ENCODE measurements at regions not wholly inside any gene's neighbourhood (a gene's known extent, or its start where the extent isn't known, plus 50 kb on each side); places are given as distances from the start of the nearest gene placed in this dataset.

- no peaks in the 10 kb centered on the region for H3K27me3 ChIP-seq
- no peak for TF ChIP-seq POLR2A (IDR thresholded peaks at IDR 0.05)
- TF ChIP-seq CTCF (IDR thresholded peaks at IDR 0.05) = no peak
- TF ChIP-seq POLR2AphosphoS5 (IDR thresholded peaks at IDR 0.05) = no peak
- H3K4me1 ChIP-seq = no peaks in the 10 kb centered on the region
- DNase-seq (ENCODE audit: low spot score in 2 of 2) = no peak
- no peaks in the 10 kb centered on the region for H3K36me3 ChIP-seq
- H3K9me3 ChIP-seq = no peaks in the 10 kb centered on the region
- intact Hi-C loops (cut with DNase I; ENCODE audit: low total_unique reads) = no loop called here
- H3K4me3 ChIP-seq = no peak overlapping the region
- no peak overlapping the region for H3K27ac ChIP-seq
These were observed 173.1 kb upstream of the GYPC start for GRCh38 chr2:126482582-126483464.

- intact Hi-C loops (cut with DNase I; ENCODE audit: low total_unique reads) = no loop called here
- H3K4me3 ChIP-seq = no peak overlapping the region
- TF ChIP-seq POLR2A (IDR thresholded peaks at IDR 0.05) (no peak), CTCF (IDR thresholded peaks at IDR 0.05) (no peak), POLR2AphosphoS5 (IDR thresholded peaks at IDR 0.05) (no peak)
These were observed 161.4 kb upstream of the GYPC start for GRCh38 chr2:126494593-126494992.

GRCh38 chr2:126495189-126495588 is 160.8 kb upstream of the GYPC start:
- intact Hi-C loops (cut with DNase I; ENCODE audit: low total_unique reads) = no loop called here
- H3K4me3 ChIP-seq = no peak overlapping the region
- H3K27ac ChIP-seq = no peak overlapping the region
- TF ChIP-seq POLR2AphosphoS5 (IDR thresholded peaks at IDR 0.05) = no peak
- no peak for TF ChIP-seq POLR2A (IDR thresholded peaks at IDR 0.05)
- no peak for TF ChIP-seq CTCF (IDR thresholded peaks at IDR 0.05)
- peaks cover 5 to 22% of the 10 kb centered on the region in 2 donors for H3K9me3 ChIP-seq
- H3K4me1 ChIP-seq = no peaks in the 10 kb centered on the region
- no peaks in the 10 kb centered on the region for H3K27me3 ChIP-seq
- no peaks in the 10 kb centered on the region for H3K36me3 ChIP-seq
- DNase-seq (ENCODE audit: low spot score in 2 of 2) = no peak

More at GRCh38 chr2:126494593-126494992, 161.4 kb upstream of the GYPC start:
- no peak overlapping the region for H3K27ac ChIP-seq
- H3K36me3 ChIP-seq = no peaks in the 10 kb centered on the region
- no peak for DNase-seq (ENCODE audit: low spot score in 2 of 2)
- H3K9me3 ChIP-seq = peaks cover 5 to 22% of the 10 kb centered on the region in 2 donors
- H3K27me3 ChIP-seq = no peaks in the 10 kb centered on the region
- no peaks in the 10 kb centered on the region for H3K4me1 ChIP-seq

GRCh38 chr2:126496493-126496892 is 159.5 kb upstream of the GYPC start:
- no peak for TF ChIP-seq CTCF (IDR thresholded peaks at IDR 0.05)
- no peak for TF ChIP-seq POLR2A (IDR thresholded peaks at IDR 0.05)
- TF ChIP-seq POLR2AphosphoS5 (IDR thresholded peaks at IDR 0.05) = no peak
- DNase-seq (ENCODE audit: low spot score in 2 of 2) = no peak
- Histone ChIP-seq H3K4me1 (no peaks in the 10 kb centered on the region), H3K36me3 (no peaks in the 10 kb centered on the region), H3K27me3 (no peaks in the 10 kb centered on the region), H3K27ac (no peak overlapping the region), H3K4me3 (no peak overlapping the region), H3K9me3 (peaks cover 5 to 22% of the 10 kb centered on the region in 2 donors)
- intact Hi-C loops (cut with DNase I; ENCODE audit: low total_unique reads) = no loop called here

- no peaks in the 10 kb centered on the region for H3K27me3 ChIP-seq
- no peaks in the 10 kb centered on the region for H3K4me1 ChIP-seq
- H3K4me3 ChIP-seq = no peak overlapping the region
- TF ChIP-seq POLR2AphosphoS5 (IDR thresholded peaks at IDR 0.05) = no peak
- no peak for TF ChIP-seq POLR2A (IDR thresholded peaks at IDR 0.05)
- no peak for TF ChIP-seq CTCF (IDR thresholded peaks at IDR 0.05)
- no peaks in the 10 kb centered on the region for H3K36me3 ChIP-seq
- H3K27ac ChIP-seq = no peak overlapping the region
- intact Hi-C loops (cut with DNase I; ENCODE audit: low total_unique reads) = no loop called here
- DNase-seq (ENCODE audit: low spot score in 2 of 2) = no peak
- H3K9me3 ChIP-seq = peaks cover 0 to 4% of the 10 kb centered on the region in 2 donors
These were observed 152.5 kb upstream of the GYPC start for GRCh38 chr2:126503476-126503875.
